ENCODE measurements at regions not wholly inside any gene's neighbourhood (a gene's known extent, or its start where the extent isn't known, plus 50 kb on each side); places are given as distances from the start of the nearest gene placed in this dataset.

- no peaks in the 10 kb centered on the region for H3K27me3 ChIP-seq
- TF ChIP-seq POLR2AphosphoS5 (IDR thresholded peaks at IDR 0.05) (no peak), POLR2A (IDR thresholded peaks at IDR 0.05) (no peak), CTCF (IDR thresholded peaks at IDR 0.05) (no peak), EP300 (IDR thresholded peaks at IDR 0.05) (no peak)
- no peaks in the 10 kb centered on the region for H3K36me3 ChIP-seq
- H3K4me3 ChIP-seq = no peak overlapping the region
- DNase-seq (no peak), ATAC-seq (ENCODE audit: low FRiP score in 2 of 2) (peak in 1 of 2 donors; percentile 38)
- H3K27ac ChIP-seq = no peak overlapping the region
- H3K4me1 ChIP-seq = no peaks in the 10 kb centered on the region
- no peaks in the 10 kb centered on the region for H3K9me3 ChIP-seq
- 87 to 90% methylated on average over 2 of the region's 2 CpGs for WGBS, 2 donors
Observed at GRCh38 chr18:42437646-42438045, 482.6 kb downstream of the PIK3C3 start.

GRCh38 chr18:42442656-42443055 lies 487.6 kb downstream of the PIK3C3 start:
- no peak overlapping the region for H3K4me3 ChIP-seq
- WGBS, 2 donors = 63 to 81% methylated on average over 3 of the region's 3 CpGs
- H3K36me3 ChIP-seq = no peaks in the 10 kb centered on the region
- H3K27ac ChIP-seq = no peak overlapping the region
- TF ChIP-seq EP300 (IDR thresholded peaks at IDR 0.05) = no peak
- TF ChIP-seq POLR2AphosphoS5 (IDR thresholded peaks at IDR 0.05) = no peak
- TF ChIP-seq POLR2A (IDR thresholded peaks at IDR 0.05) = no peak
- H3K27me3 ChIP-seq = no peaks in the 10 kb centered on the region
- no peaks in the 10 kb centered on the region for H3K4me1 ChIP-seq
- H3K9me3 ChIP-seq = peaks cover 0 to 5% (median 2%) of the 10 kb centered on the region in 4 donors
- DNase-seq (no peak), ATAC-seq (ENCODE audit: low FRiP score in 2 of 2) (no peak)

GRCh38 chr18:42444349-42444748 lies 489.3 kb downstream of the PIK3C3 start:
- 44 to 54% methylated on average over 1 of the region's 1 CpG for WGBS, 2 donors
- Histone ChIP-seq H3K4me3 (no peak overlapping the region), H3K36me3 (no peaks in the 10 kb centered on the region), H3K27me3 (no peaks in the 10 kb centered on the region), H3K27ac (no peak overlapping the region), H3K9me3 (peaks cover 0 to 10% (median 6%) of the 10 kb centered on the region in 4 donors), H3K4me1 (no peaks in the 10 kb centered on the region)
- no peak for DNase-seq
- TF ChIP-seq POLR2AphosphoS5 (IDR thresholded peaks at IDR 0.05) (no peak), POLR2A (IDR thresholded peaks at IDR 0.05) (no peak), CTCF (IDR thresholded peaks at IDR 0.05) (no peak)
- no peak for ATAC-seq (ENCODE audit: low FRiP score in 2 of 2)

- Histone ChIP-seq H3K9me3 (peaks cover 0 to 10% (median 6%) of the 10 kb centered on the region in 4 donors), H3K4me3 (no peak overlapping the region), H3K27ac (no peak overlapping the region), H3K36me3 (no peaks in the 10 kb centered on the region), H3K4me1 (no peaks in the 10 kb centered on the region), H3K27me3 (no peaks in the 10 kb centered on the region)
- DNase-seq (no peak), ATAC-seq (ENCODE audit: low FRiP score in 2 of 2) (no peak)
- TF ChIP-seq EP300 (IDR thresholded peaks at IDR 0.05) (no peak), POLR2A (IDR thresholded peaks at IDR 0.05) (no peak), CTCF (IDR thresholded peaks at IDR 0.05) (no peak), POLR2AphosphoS5 (IDR thresholded peaks at IDR 0.05) (no peak)
- WGBS, 2 donors = 74 to 80% methylated on average over 2 of the region's 2 CpGs
Observed at GRCh38 chr18:42445359-42445758, 490.3 kb downstream of the PIK3C3 start.

- Histone ChIP-seq H3K9me3 (peaks cover 0 to 10% (median 6%) of the 10 kb centered on the region in 4 donors), H3K27ac (no peak overlapping the region), H3K4me3 (no peak overlapping the region), H3K4me1 (no peaks in the 10 kb centered on the region), H3K27me3 (no peaks in the 10 kb centered on the region), H3K36me3 (no peaks in the 10 kb centered on the region)
- TF ChIP-seq POLR2AphosphoS5 (IDR thresholded peaks at IDR 0.05) = no peak
- TF ChIP-seq POLR2A (IDR thresholded peaks at IDR 0.05) = no peak
- no peak for TF ChIP-seq EP300 (IDR thresholded peaks at IDR 0.05)
- no peak for TF ChIP-seq CTCF (IDR thresholded peaks at IDR 0.05)
- DNase-seq = no peak
- ATAC-seq (ENCODE audit: low FRiP score in 2 of 2) = peak in 1 of 2 donors; percentile 73
Observed at GRCh38 chr18:42446195-42446594, 491.2 kb downstream of the PIK3C3 start.

Measured in upper lobe of left lung (tissue), 6 donors.